PC-9 (cell line): ENCODE measurements at regions not wholly inside any gene's neighbourhood (a gene's known extent, or its start where the extent isn't known, plus 50 kb on each side); places are given as distances from the start of the nearest gene placed in this dataset.

ENCODE experiments used
- CTCF ChIP-seq: fragments of 200-600 bp; sonication (generic); conservative IDR thresholded peaks from 2 replicates; pipeline ENCODE4 v1.6.1; 2017; ENCODE audit warnings: mixed run types, antibody characterized with exemption, mild to moderate bottlenecking, moderate library complexity
- EZH2 ChIP-seq: fragments of 200-600 bp; sonication (generic); IDR thresholded peaks from 2 replicates; pipeline ENCODE4 v1.8.0; 2017; ENCODE audit warnings: antibody characterized with exemption, low read depth

GRCh38 chr14:83379436-83379835, 1845.8 kb upstream of the SEL1L start:
- no peak for TF ChIP-seq CTCF
- no peak for TF ChIP-seq EZH2
